Epidermal melanocyte (primary cell): ENCODE measurements at regions not wholly inside any gene's neighbourhood (a gene's known extent, or its start where the extent isn't known, plus 50 kb on each side); places are given as distances from the start of the nearest gene placed in this dataset.

Experiments
- DNase-seq: peaks from one replicate; pipeline ENCODE4 v3.0.0; 2011; ENCODE audit warnings: low spot score; ENCODE audit not compliant: insufficient read length

GRCh38 chr20:52864916-52865605 lies 107.1 kb upstream of the TSHZ2 start:
- no peak for DNase-seq

- no peak for DNase-seq
These were observed 112.8 kb upstream of the TSHZ2 start for GRCh38 chr20:52859156-52859876.

DNA sequence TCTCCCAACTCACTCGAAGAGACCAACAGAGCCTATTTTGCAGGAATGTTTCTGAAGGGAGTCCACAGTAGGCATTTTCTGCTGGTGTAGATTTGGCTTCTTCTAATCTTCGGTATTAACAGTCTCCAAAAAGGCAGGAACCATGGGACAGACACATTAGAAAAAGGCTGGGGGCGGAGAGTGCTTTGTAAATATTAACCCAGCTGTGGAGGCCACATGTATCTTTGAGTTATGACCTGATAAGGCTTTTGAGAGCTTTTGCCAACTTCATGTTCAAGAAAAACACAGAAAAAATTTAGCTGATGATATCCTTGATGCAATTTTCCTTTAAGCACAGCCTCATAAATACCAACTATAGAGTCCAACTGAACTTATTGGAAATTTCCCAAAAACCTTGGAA lies 119.4 kb upstream of the TSHZ2 start:
- no peak for DNase-seq

DNA sequence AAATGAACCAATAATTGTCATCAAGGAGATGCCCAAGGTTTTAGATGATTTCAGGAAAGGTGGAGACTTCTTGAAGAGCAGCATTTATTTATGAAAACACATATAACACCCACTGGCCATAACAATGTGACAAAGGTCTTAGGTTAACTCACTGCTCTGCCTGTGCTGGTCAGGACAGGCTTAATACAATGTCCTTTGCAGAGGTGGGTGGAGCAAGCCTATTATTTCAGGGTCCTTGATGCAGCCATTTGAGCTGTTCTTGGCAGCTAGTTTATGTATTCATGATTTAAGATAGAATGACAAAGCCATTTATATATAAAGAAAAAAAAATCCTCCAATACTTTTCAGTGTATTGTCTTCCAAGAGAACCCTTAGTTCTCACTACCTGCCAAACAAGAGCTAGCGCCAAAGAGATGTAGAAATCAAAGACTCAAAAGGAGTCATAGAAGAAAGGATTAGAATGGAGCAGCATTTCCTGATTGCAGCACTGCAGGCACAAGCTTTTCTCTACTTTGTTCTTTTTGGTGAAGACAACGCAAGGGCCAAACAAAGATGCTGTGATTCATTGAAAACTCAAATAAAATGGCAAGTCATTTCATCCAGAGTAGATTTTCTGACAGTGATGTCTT lies 124.3 kb upstream of the TSHZ2 start:
- DNase-seq: no peak

DNA sequence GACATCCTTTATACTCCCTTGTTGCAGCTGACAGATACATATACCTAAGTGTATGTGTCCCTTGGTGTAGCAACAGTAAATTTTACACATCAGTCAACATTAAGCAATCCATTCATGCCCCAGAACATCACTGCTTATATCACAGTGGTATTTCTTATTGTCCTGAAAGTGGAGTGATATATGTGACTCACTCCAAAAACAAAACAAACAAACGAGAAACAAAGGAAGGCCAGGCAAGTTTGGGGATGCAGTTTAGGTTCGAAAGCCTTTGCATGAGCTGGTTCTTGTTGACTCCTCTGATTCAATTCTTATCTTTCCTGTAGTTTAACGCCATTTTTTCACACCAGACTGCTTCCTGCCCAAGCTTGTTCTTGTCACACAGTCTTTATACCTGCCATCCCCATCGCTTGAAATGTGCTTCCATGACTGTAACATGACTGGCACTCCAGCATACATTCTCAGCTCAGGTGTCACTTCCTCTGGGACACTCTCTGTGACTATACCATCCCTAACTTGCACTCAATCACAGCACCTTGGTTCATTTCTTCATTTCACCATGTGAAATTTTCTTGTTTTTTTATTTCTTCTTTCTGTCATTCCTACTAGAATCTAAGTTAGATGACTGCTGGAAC lies 125.0 kb upstream of the TSHZ2 start:
- no peak for DNase-seq

DNA sequence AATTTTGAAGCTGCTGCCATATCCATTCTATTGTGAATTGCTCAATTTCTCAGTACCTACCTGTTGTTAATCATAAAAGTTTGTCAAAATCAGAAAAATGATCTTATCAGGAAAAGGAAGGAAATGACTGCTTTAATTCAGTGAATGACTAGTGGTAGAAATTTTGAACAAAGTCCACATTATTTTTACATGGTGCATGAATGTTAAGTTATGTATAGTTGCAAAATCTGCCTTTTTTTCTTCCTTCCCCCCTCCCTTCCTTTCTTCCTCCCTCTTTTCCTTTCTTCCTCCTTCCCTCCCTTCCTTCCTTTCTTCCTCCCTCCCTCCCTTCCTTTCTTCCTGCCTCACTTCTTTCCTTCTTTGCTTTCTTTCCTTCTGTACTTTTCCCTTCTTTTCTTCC lies 127.1 kb upstream of the TSHZ2 start:
- no peak for DNase-seq

DNA sequence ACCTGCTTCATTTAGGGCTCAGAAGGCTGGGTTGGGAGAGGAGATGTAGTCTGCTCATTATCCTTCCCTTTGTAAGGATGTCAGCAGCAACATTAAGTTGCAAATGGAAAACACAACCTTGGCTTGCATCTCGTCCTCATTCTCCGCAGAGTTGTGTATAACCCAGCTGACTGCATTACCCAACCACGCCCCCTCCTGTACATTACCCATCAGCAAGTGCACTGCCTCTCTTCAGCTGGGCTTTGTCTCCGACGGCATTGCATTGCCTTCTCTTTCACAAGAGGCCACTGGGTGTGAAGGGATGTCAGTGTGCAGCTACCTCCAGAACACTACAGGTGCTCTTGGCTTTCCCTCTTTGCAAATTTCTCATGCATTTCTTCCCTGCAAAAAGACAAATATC lies 128.7 kb upstream of the TSHZ2 start:
- DNase-seq: no peak

GRCh38 chr20:52841003-52841402 lies 131.2 kb upstream of the TSHZ2 start:
- no peak for DNase-seq

DNA sequence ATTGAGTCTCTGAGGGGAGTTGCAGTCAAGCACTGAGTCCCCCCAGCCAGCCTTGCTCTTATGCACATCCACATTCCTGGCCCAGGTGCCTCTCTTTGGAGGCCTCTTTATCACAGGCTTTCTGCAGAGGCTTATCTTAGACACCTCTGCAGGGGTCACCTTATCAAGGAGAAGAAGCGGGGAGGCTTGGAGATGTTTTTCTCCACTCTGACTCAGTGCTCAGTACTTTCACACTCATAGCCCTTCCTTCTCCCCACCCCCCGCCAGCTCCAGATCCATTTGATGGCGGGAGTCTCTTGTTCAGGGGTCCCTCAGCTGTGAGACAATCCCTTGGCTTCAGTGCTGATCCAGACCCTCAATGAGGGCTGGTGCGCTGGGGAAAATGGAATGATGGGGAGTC lies 132.1 kb upstream of the TSHZ2 start:
- no peak for DNase-seq

- DNase-seq: no peak
These were observed 133.5 kb upstream of the TSHZ2 start for GRCh38 chr20:52838510-52839241.

DNA sequence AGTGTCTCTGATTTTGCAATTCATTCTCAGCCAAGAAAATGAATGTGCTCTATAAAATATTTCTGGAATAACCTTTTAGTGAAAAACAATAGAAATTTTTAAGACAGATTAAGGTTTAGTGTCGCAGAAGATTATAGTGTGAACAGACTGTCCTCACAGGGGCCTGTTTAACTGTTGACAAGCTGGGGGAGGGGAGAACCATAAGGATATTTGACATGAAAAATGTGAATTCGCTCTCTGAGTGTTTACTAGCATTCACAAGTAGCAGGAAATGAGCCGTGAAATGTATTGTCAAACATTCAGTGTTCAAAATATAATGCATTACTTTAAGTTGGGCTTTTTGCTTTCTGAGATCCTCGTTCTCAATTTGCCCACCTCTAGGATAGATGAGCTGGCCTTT lies 134.8 kb upstream of the TSHZ2 start:
- no peak for DNase-seq

DNA sequence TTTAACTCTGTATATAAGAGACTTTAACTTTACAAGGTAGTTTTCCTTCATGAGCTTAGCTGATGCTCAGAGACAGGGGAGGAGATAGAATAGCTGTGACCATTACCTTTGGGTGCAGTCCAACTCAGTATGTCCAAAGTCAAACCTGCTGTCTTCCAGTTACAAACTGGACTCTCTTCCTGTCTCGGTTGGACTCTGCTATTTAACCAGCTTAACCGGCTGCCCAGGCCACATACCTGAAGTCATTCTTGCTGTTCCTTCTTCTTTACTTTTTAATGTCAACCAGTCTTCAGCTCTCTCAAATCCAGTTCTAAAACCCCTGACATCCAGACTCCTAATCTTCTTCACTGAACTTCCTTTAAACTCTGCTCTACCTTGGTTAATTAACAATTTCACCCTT lies 138.3 kb upstream of the TSHZ2 start:
- DNase-seq: no peak

- no peak for DNase-seq
These were observed 139.9 kb upstream of the TSHZ2 start for GRCh38 chr20:52832151-52832774.

DNA sequence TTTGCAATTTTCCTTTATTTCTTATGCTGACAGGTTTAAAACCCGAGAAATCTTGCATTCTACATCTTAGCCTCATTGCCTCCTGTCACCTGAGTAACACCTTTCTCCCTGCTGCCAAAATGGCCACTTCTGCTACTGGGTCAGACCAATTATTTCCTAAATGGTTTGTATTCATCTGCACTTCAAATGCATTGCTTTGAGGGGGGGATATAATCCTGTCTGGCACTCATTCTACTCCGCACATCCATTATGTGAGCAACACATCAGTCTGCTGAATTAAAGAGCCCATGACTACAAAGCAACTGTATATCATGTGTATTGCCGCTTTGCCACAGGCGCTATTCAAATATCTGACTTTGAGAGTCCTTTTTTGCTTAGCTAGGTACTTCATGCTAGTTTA lies 141.6 kb upstream of the TSHZ2 start:
- DNase-seq: no peak

GRCh38 chr20:52829111-52829510 lies 143.0 kb upstream of the TSHZ2 start:
- DNase-seq: no peak

DNA sequence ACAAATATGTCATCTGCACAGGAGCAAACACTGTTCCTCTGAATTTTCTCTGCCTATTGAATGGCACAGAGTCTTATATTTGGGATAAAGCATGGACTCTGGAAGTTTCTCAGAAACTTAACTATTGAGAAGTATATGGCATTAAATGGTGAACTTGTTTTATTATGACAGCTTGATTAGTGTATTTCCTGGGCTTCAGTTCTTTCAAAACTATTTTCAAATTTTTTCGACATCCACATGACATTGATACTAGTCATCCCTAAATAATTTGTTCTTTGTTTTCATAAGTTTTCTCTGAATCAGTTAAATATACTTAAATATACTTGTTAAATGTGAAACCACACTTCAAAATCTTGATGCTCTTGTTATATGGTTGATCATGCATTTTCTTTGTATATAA lies 144.0 kb upstream of the TSHZ2 start:
- no peak for DNase-seq

DNA sequence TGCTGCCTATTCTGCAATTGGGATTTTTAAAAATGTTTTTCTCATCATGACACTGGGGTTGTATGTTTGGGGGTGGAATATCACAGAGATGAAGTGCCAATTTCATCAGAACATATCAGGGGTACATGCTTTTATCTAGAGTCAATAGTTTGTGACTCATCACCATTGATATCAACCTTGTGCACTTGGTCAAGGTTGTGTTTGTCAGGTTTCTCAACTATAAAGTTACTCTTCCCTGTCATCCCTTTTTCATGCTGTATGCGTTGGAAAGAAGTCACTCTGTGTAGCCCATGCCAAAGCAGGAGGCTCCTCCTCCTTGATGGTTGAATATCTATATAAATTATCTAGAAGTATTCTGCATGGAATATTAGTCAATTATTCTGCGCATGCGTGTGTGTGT lies 145.4 kb upstream of the TSHZ2 start:
- no peak for DNase-seq

- no peak for DNase-seq
These were observed 145.8 kb upstream of the TSHZ2 start for GRCh38 chr20:52826321-52826720.

- DNase-seq: no peak
These were observed 147.5 kb upstream of the TSHZ2 start for GRCh38 chr20:52824494-52825216.

GRCh38 chr20:52823303-52823702 lies 148.9 kb upstream of the TSHZ2 start:
- DNase-seq: no peak
